Astrocyte (in vitro differentiated cells and primary cell): ENCODE measurements at regions not wholly inside any gene's neighbourhood (a gene's known extent, or its start where the extent isn't known, plus 50 kb on each side); places are given as distances from the start of the nearest gene placed in this dataset.

Source experiments
- CTCF ChIP-seq: IDR thresholded peaks from 2 replicates; pipeline ENCODE4 v1.5.1; 2011; ENCODE audit warnings: low read depth, mild to moderate bottlenecking, inconsistent platforms, low read length, moderate library complexity; ENCODE audit not compliant: insufficient read depth
- EZH2 ChIP-seq: IDR thresholded peaks from 2 replicates; pipeline ENCODE4 v1.6.1; 2012; ENCODE audit warnings: mild to moderate bottlenecking, low read length, inconsistent platforms; ENCODE audit not compliant: insufficient read depth

GRCh38 chr2:833180-833579, 117.5 kb upstream of the SNTG2 start:
- TF ChIP-seq CTCF (no peak), EZH2 (no peak)
